Urothelium cell line (cell line): ENCODE measurements at regions not wholly inside any gene's neighbourhood (a gene's known extent, or its start where the extent isn't known, plus 50 kb on each side); places are given as distances from the start of the nearest gene placed in this dataset.
"Not testable (repeated sequence)": the region's sequence is repeated elsewhere in the genome, so short reads cannot be mapped to it uniquely, and the experiment has no call there.

Experiments used
- DNase-seq: peaks from one replicate; pipeline ENCODE4 v3.0.0; 2011; ENCODE audit warnings: low spot score, mixed read lengths
- FAIRE-seq: peaks from 2 replicates; lab custom pipeline; 2011; peaks lifted over from hg19 to GRCh38; lab: Jason Lieb, UNC

GRCh38 chr9:38196714-38197113 is 127.7 kb upstream of the SHB start:
- DNase-seq (no peak), FAIRE-seq (no peak)

DNA sequence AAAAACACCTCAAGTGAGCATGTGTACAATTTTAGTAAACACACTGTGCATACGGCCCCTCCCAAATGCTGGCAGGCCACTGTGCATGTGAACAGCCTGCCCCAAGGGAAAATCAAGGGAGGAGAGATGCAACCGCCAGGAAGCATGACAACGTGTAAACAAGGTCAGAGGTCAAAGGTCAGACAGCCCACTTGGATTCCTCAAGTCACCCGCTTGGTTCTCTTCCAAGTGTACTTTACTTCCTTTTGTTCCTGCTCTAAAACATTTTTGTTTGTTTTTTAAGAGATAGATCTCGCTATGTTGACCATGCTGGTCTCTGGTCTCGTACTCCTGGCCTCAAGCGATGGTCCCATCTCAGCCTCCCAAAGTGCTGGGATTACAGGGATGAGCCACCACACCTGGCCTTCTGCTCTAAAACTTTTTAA is 126.7 kb upstream of the SHB start:
- FAIRE-seq, result no peak
- DNase-seq, result no peak

DNA sequence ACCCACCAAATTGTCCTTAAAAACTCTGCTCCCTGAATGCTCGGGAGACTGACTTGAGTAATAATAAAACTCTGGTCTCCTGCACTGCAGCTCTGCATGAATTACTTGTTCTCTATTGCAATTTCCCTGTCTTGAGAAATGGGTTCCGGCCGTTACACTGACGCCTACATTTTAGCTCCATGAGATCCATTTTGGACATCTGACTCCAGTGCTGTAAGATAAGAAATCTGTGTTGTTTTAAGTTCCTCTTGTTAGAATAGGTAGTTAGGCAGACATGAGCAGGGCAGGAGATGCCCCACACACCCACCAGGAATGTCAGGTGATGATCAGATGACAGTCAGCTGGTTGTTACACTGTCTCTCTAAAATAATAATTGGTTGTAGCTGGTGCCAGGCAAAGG is 125.8 kb upstream of the SHB start:
- no peak for DNase-seq
- no peak for FAIRE-seq

- no peak for FAIRE-seq
- DNase-seq, result no peak
Measured at GRCh38 chr9:38192731-38193265, 123.8 kb upstream of the SHB start.

DNA sequence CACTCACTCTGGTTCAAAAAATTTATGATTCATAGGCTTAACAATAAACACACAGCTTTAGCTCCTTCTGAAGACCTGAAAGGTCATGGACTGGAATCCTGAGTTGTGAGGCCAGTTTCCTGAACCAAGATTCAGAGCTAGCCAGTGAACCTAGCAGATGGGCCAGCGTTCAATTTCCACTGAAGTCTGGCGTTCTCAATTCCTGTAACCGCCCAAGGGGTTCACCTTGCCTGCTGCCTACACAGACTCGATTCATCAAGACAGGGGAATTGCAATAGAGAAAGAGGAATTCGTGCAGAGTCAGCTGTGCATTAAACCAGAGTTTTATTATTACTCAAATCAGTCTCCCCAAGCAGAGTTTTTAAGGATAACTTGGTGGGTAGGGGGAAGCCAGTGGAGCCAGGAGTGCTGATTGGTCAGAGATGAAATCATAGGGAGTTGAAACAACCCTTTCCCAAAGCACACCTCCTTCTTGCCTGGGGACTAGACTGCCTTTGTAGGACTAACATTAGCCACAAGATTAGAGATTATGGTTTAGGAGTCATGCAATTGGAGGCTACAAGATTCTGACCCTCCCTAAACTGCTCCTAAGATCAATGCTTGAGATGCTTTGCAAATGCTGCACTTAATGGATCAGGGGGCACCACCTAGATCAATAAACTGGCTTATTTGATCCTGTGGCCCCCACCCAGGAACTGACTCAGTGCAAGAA is 117.5 kb upstream of the SHB start:
- no peak for FAIRE-seq
- DNase-seq, result no peak

- no peak for FAIRE-seq
Measured at GRCh38 chr9:38185647-38186403, 116.8 kb upstream of the SHB start.

DNA sequence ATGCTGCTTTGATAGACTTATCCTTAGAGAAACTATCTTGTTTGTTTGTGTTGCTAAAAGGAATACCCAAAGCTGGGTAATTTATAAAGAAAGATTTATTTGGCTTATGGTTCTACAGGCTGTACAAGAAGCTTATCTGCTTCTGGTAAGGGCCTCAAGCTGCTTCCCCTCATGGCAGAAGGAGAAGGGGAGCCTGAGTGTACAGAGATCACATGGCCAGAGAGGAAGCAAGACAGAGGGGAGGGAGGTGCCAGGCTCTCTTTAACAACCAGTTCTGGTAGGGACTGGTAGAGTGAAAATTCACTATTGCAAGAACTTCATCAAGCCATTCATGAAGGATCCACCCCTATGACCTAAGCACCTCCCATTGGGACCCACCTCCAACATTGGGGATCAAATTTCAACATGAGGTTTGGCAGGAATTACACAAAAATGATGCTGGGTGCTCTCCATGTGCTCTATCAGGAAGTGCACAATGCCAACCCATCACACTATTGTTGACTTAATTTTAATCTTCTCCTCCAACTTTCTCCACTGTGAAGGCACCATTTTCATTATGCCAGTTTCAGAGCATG is 115.1 kb upstream of the SHB start:
- DNase-seq (no peak), FAIRE-seq (no peak)

More at GRCh38 chr9:38185647-38186403, 116.8 kb upstream of the SHB start:
- DNase-seq, result no peak

DNA sequence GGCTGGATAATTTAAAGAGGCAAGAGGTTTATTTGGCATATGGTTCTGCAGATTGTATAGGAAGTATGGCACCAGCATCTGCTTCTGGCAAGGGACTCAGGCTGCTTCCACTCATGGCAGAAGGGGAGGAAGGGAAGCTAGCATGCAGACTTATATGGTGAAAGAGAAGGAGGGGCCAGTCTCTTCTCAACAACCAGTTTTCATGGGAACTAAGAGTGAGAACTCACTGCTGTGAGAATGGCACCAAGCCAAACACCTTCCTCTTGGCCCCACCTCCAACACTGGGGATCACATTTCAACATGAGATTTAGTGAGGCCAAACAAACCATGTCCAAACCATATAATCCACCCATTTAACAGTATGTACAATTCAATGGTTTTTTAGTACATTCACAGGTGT is 113.3 kb upstream of the SHB start:
- FAIRE-seq, result no peak
- no peak for DNase-seq

GRCh38 chr9:38181866-38182265 is 112.8 kb upstream of the SHB start:
- FAIRE-seq, result no peak
- no peak for DNase-seq

GRCh38 chr9:38181232-38181631 is 112.2 kb upstream of the SHB start:
- FAIRE-seq (peak; percentile 40), DNase-seq (no peak)

- FAIRE-seq (no peak), DNase-seq (no peak)
Measured at GRCh38 chr9:38180656-38181055, 111.6 kb upstream of the SHB start.

GRCh38 chr9:38179965-38180364 is 110.9 kb upstream of the SHB start:
- FAIRE-seq, result no peak
- no peak for DNase-seq

DNA sequence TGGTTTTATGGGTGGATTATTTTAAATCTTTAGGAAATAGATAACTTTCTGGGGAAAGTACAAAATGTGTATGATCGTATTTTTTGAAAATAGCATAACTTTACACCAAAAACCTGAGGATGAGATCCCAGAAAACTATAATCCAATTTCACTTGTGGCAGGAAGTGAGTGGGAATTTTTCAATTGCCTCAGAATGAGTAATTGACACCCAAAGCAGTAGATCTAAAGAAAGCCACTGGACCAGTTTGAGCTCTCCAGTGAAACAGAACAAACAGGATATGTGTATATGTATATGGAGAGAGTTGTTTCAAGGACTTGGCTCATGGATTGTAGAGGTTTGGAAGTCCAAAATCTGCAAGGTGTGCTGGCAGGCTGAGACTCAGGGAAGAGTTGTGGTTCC is 109.2 kb upstream of the SHB start:
- FAIRE-seq, result no peak
- DNase-seq, result no peak

GRCh38 chr9:38177680-38178079 is 108.7 kb upstream of the SHB start:
- FAIRE-seq, result peak; percentile 74
- no peak for DNase-seq

DNA sequence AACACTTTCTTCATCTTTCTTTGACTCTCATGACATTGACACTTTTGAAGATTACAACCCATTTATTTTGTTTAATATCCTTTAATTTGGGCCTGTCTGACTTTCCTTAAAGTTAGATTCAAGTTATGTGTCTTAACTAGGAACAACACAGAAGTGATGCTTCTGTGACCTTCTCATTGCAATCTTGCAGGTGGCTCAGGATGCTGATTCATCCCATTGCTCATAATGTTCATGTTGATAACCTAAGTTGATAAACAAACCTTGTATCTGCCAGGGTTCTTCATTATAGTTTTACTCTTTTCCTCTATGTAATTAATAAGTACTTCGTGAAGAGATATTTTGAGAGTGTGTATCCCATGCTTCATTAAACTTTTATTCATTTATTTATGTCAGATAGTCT is 107.2 kb upstream of the SHB start:
- FAIRE-seq (no peak), DNase-seq (no peak)

- FAIRE-seq, result no peak
- DNase-seq, result no peak
Measured at GRCh38 chr9:38175423-38175822, 106.4 kb upstream of the SHB start.

GRCh38 chr9:38172586-38172985 is 103.6 kb upstream of the SHB start:
- FAIRE-seq, result no peak

DNA sequence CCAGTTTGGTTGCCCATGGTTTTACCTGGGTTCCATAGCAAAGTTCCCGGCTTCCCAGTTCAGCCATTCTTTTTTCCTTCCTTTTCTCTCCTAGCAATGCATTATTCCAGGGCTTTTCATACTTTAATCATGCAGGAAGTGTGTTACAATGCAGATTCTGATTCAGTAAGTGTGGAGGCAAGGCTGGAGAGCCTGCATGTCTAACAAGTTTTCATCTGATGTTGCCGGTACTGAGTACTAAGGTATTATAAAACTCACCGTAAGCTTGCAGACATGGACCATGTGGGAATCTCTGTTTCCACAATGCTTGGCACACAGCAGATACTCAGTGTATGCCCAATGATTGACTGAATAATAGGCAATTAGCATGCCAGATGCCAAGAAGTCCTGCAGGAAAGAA is 102.9 kb upstream of the SHB start:
- FAIRE-seq (no peak), DNase-seq (no peak)

More at GRCh38 chr9:38172586-38172985, 103.6 kb upstream of the SHB start:
- no peak for DNase-seq

DNA sequence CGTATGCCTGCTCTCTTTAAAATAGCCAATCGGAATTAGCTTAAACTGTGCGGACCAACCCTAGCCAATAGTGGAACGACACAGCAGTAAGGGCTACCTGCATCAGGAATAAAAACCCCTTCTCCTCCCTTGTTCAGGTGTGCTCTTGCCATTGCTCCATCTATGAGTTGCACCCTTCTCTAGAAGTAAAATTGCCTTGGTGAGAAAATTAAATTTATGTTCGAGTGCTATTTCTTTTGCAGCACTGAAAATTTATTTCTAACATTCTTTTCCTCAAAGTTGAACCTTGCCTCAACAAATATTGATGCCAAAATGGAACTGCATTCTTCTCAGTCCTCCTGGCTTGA is 102.5 kb upstream of the SHB start:
- FAIRE-seq (peak; percentile 98), DNase-seq (no peak)

GRCh38 chr9:38170763-38171537 is 101.9 kb upstream of the SHB start:
- peak; percentile 48 for FAIRE-seq
- peak; percentile 73 for DNase-seq

GRCh38 chr9:38170155-38170554 is 101.1 kb upstream of the SHB start:
- not testable (repeated sequence) for FAIRE-seq, DNase-seq
